ENCODE measurements at regions not wholly inside any gene's neighbourhood (a gene's known extent, or its start where the extent isn't known, plus 50 kb on each side); places are given as distances from the start of the nearest gene placed in this dataset.

- Histone ChIP-seq H3K9me2 (replicated peaks; ENCODE audit: insufficient read depth, low read length) (no peaks in the 10 kb centered on the region), H3K27me3 (ENCODE audit: low read length) (no peaks in the 10 kb centered on the region), H2AFZ (ENCODE audit: low read depth, low read length, severe bottlenecking) (no peak overlapping the region), H3K36me3 (ENCODE audit: low read length) (no peaks in the 10 kb centered on the region), H3K79me2 (ENCODE audit: insufficient read depth, low read length) (no peaks in the 10 kb centered on the region), H4K20me1 (ENCODE audit: low read depth, low read length) (no peaks in the 10 kb centered on the region), H3K4me2 (ENCODE audit: low read depth, low read length, poor library complexity, severe bottlenecking) (no peak overlapping the region), H3F3A (ENCODE audit: insufficient read depth) (no peaks in the 10 kb centered on the region), H3K9me3 (ENCODE audit: insufficient read depth, low read length) (no peaks in the 10 kb centered on the region), H3K4me3 (ENCODE audit: insufficient read depth, low read length, poor library complexity, severe bottlenecking) (no peak overlapping the region), H3K27ac (ENCODE audit: low read depth, low read length) (no peak overlapping the region), H3K9ac (ENCODE audit: low read length) (no peak overlapping the region)
- TF ChIP-seq CTCF (IDR thresholded peaks at IDR 0.05; ENCODE audit: insufficient read depth, low read length, poor library complexity, severe bottlenecking) = no peak
- TF ChIP-seq EZH2phosphoT487 (conservative IDR thresholded peaks at IDR 0.05; ENCODE audit: low read length) = no peak
Measured at GRCh38 chr17:70298929-70299531, 129.7 kb downstream of the KCNJ2 start.

DNA sequence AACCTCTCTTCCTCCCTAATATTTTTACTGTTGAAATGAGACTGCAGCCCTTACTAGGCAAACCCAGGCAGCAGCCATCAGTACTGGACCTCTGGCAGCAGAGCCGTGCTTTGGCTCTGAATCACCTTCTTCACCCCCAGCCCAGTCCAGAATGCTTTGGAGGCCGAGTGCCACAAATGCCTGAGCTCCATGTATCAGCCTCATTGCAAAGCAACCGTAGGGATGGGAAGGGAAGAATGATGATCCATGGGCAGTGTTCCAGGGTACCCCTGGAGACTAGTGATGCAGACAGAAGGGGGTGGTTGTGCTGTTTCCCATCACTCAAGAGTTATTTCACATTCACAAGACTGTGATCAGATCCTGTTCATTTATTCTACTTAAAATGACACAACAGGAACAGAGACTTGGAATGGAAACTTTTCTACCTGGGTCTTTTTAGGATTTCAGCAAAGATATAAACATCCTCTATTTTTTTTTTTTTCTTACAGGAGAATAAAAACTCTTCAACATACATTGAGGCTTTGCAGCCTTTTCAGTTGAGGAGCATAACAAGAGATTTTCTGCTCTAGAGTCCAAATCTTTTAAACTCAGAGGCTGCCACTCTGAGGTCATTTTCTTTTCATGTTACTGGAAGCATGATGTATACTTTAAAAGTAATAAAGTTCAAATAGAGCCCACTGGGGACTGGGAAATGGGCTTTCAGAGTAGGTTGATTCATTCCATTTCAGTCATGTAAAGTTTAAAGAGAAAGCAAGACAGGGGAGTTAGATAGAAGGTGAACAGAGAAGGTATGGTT, 138.3 kb downstream of the KCNJ2 start:
- Histone ChIP-seq H3K4me2 (ENCODE audit: low read depth, low read length, poor library complexity, severe bottlenecking) (no peak overlapping the region), H3K9ac (ENCODE audit: low read length) (no peak overlapping the region), H4K20me1 (ENCODE audit: low read depth, low read length) (no peaks in the 10 kb centered on the region), H3F3A (ENCODE audit: insufficient read depth) (no peaks in the 10 kb centered on the region), H3K4me3 (ENCODE audit: insufficient read depth, low read length, poor library complexity, severe bottlenecking) (no peak overlapping the region), H3K9me2 (replicated peaks; ENCODE audit: insufficient read depth, low read length) (no peaks in the 10 kb centered on the region), H3K9me3 (ENCODE audit: insufficient read depth, low read length) (no peaks in the 10 kb centered on the region), H3K36me3 (ENCODE audit: low read length) (no peaks in the 10 kb centered on the region), H2AFZ (ENCODE audit: low read depth, low read length, severe bottlenecking) (no peak overlapping the region), H3K27me3 (ENCODE audit: low read length) (no peaks in the 10 kb centered on the region), H3K27ac (ENCODE audit: low read depth, low read length) (no peak overlapping the region), H3K79me2 (ENCODE audit: insufficient read depth, low read length) (no peaks in the 10 kb centered on the region)
- TF ChIP-seq CTCF (IDR thresholded peaks at IDR 0.05; ENCODE audit: insufficient read depth, low read length, poor library complexity, severe bottlenecking) (no peak), EZH2phosphoT487 (conservative IDR thresholded peaks at IDR 0.05; ENCODE audit: low read length) (no peak)

DNA sequence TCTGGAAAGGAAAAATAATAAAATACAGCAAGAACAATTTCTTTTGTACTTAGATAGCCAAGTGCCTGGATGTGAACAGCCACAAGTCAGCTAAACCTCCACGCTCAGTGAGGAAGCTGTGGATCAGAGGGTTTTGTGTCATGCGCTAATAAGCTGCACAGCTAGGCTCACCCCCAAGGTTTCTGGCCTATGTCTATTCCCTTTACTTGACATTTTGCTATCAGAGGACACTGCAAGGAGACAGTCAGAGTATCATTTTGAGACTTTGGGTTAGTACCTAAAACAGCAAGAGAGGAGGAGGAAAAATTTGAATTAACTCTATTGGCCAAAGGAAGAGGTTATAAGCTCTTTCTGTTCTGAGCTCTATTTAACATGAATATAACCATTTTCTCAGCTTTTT, 139.3 kb downstream of the KCNJ2 start:
- no peak overlapping the region for H3K9ac ChIP-seq (ENCODE audit: low read length)
- no peaks in the 10 kb centered on the region for H3K9me2 ChIP-seq (replicated peaks; ENCODE audit: insufficient read depth, low read length)
- TF ChIP-seq EZH2phosphoT487 (conservative IDR thresholded peaks at IDR 0.05; ENCODE audit: low read length) (no peak), CTCF (IDR thresholded peaks at IDR 0.05; ENCODE audit: insufficient read depth, low read length, poor library complexity, severe bottlenecking) (no peak)
- H3K4me2 ChIP-seq (ENCODE audit: low read depth, low read length, poor library complexity, severe bottlenecking) = no peak overlapping the region
- H3K79me2 ChIP-seq (ENCODE audit: insufficient read depth, low read length) = no peaks in the 10 kb centered on the region
- H2AFZ ChIP-seq (ENCODE audit: low read depth, low read length, severe bottlenecking) = no peak overlapping the region
- no peak overlapping the region for H3K27ac ChIP-seq (ENCODE audit: low read depth, low read length)
- H3K9me3 ChIP-seq (ENCODE audit: insufficient read depth, low read length) = no peaks in the 10 kb centered on the region
- H3F3A ChIP-seq (ENCODE audit: insufficient read depth) = no peaks in the 10 kb centered on the region
- no peaks in the 10 kb centered on the region for H3K36me3 ChIP-seq (ENCODE audit: low read length)
- H3K4me3 ChIP-seq (ENCODE audit: insufficient read depth, low read length, poor library complexity, severe bottlenecking) = no peak overlapping the region
- no peaks in the 10 kb centered on the region for H3K27me3 ChIP-seq (ENCODE audit: low read length)
- no peaks in the 10 kb centered on the region for H4K20me1 ChIP-seq (ENCODE audit: low read depth, low read length)
